ENCODE measurements at regions not wholly inside any gene's neighbourhood (a gene's known extent, or its start where the extent isn't known, plus 50 kb on each side); places are given as distances from the start of the nearest gene placed in this dataset.

GRCh38 chr7:16235147-16236114, 185.9 kb downstream of the CRPPA start:
- CTCF ChIA-PET: no interaction called here

More at GRCh38 chr7:16235147-16236114, 185.9 kb downstream of the CRPPA start:
- intact Hi-C loops (cut with micrococcal nuclease; ENCODE audit: unreplicated experiment): no loop called here
- Histone ChIP-seq H3K9me3 (ENCODE audit: control insufficient read depth, insufficient read depth, low read depth, low read length) (peaks cover 7% of the 10 kb centered on the region; the same call in 1 of the 2 replicates), H3K27ac (ENCODE audit: low read length) (no peak overlapping the region), H3K4me3 (ENCODE audit: low read depth in 2 of 2, low read length in 2 of 2) (no peak overlapping the region), H3K36me3 (ENCODE audit: control insufficient read depth, insufficient read depth, low read length) (no peaks in the 10 kb centered on the region), H3K27me3 (ENCODE audit: control insufficient read depth, insufficient read depth, low read length) (no peaks in the 10 kb centered on the region), H3K4me1 (ENCODE audit: control insufficient read depth, insufficient read depth, low read length) (no peaks in the 10 kb centered on the region)
- TF ChIP-seq POLR2AphosphoS5 (IDR thresholded peaks at IDR 0.05; ENCODE audit: low read depth, low read length) (no peak), CTCF (IDR thresholded peaks at IDR 0.05) (no peak), REST (IDR thresholded peaks at IDR 0.05; ENCODE audit: insufficient read depth in 1 of 2, low read depth in 2 of 2, low read length in 1 of 2) (no peak), TCF7L2 (IDR thresholded peaks at IDR 0.05; ENCODE audit: low read depth, low read length) (no peak), SIN3A (IDR thresholded peaks at IDR 0.05; ENCODE audit: borderline replicate concordance, insufficient read depth, low read depth, low read length) (no peak)
- ATAC-seq (no peak), DNase-seq (ENCODE audit: low read depth, low spot score) (no peak)
- BruUV-seq (replicated peaks): no TSS peak
- in situ Hi-C loops (cut with HindIII; ENCODE audit: low pct_unique_long_range_greater_than_20kb, low sequenced_read_pairs): no loop called here
- POLR2A ChIA-PET: no interaction called here

Data from Panc1 (cell line).